GM21367 (cell line): ENCODE measurements at regions not wholly inside any gene's neighbourhood (a gene's known extent, or its start where the extent isn't known, plus 50 kb on each side); places are given as distances from the start of the nearest gene placed in this dataset.
"Not testable (repeated sequence)": the region's sequence is repeated elsewhere in the genome, so short reads cannot be mapped to it uniquely, and the experiment has no call there.

Experiments used
- ATAC-seq: cut with Tn5 transposase; IDR thresholded peaks from one replicate; pipeline ENCODE4 v1.9.1; 2021; ENCODE audit not compliant: unreplicated experiment

GRCh38 chr2:175769200-175769599, 232.9 kb downstream of the LNPK start:
- ATAC-seq: no peak

GRCh38 chr2:175766880-175767279, 235.2 kb downstream of the LNPK start:
- no peak for ATAC-seq

- ATAC-seq: no peak
Measured at GRCh38 chr2:175755656-175756386, 246.2 kb downstream of the LNPK start.

- no peak for ATAC-seq
Measured at GRCh38 chr2:175755169-175755568, 246.9 kb downstream of the LNPK start.

- no peak for ATAC-seq
Measured at GRCh38 chr2:175750195-175750594, 251.9 kb downstream of the LNPK start.

- ATAC-seq: no peak
Measured at GRCh38 chr2:175745911-175746310, 256.2 kb downstream of the LNPK start.

- no peak for ATAC-seq
Measured at GRCh38 chr2:175744000-175744399, 258.1 kb downstream of the LNPK start.

- no peak for ATAC-seq
Measured at GRCh38 chr2:175743011-175743410, 259.1 kb downstream of the LNPK start.

GRCh38 chr2:175742367-175742766, 259.7 kb downstream of the LNPK start:
- no peak for ATAC-seq

GRCh38 chr2:175741164-175741563, 260.9 kb downstream of the LNPK start:
- ATAC-seq: no peak

GRCh38 chr2:175737722-175738361, 264.2 kb downstream of the LNPK start:
- ATAC-seq: no peak

GRCh38 chr2:175734686-175735085, 267.4 kb downstream of the LNPK start:
- no peak for ATAC-seq

GRCh38 chr2:175732531-175732930, 269.5 kb downstream of the LNPK start:
- no peak for ATAC-seq

- ATAC-seq: no peak
Measured at GRCh38 chr2:175730050-175730449, 272.0 kb downstream of the LNPK start.

- no peak for ATAC-seq
Measured at GRCh38 chr2:175729049-175729706, 272.9 kb downstream of the LNPK start.

- no peak for ATAC-seq
Measured at GRCh38 chr2:175728032-175728431, 274.0 kb downstream of the LNPK start.

GRCh38 chr2:175726223-175726622, 275.8 kb downstream of the LNPK start:
- ATAC-seq: no peak

- no peak for ATAC-seq
Measured at GRCh38 chr2:175709248-175709647, 292.8 kb downstream of the LNPK start.

GRCh38 chr2:175707322-175707721, 294.7 kb downstream of the LNPK start:
- ATAC-seq: no peak

GRCh38 chr2:175704568-175704967, 297.5 kb downstream of the LNPK start:
- not testable (repeated sequence) for ATAC-seq

- ATAC-seq: no peak
Measured at GRCh38 chr2:175698061-175698460, 304.0 kb downstream of the LNPK start.
